C4-2B (cell line): ENCODE measurements at regions not wholly inside any gene's neighbourhood (a gene's known extent, or its start where the extent isn't known, plus 50 kb on each side); places are given as distances from the start of the nearest gene placed in this dataset.

Experiments
- CTCF ChIP-seq: fragments of 450-650 bp; conservative IDR thresholded peaks from 2 replicates; pipeline ENCODE4 v1.5.1; 2017; ENCODE audit warnings: mild to moderate bottlenecking
- ZFX ChIP-seq: fragments of 450-650 bp; IDR thresholded peaks from 2 replicates; pipeline ENCODE4 v1.6.1; 2017

GRCh38 chr18:78891185-78891762 is 88.3 kb upstream of the SALL3 start:
- no peak for TF ChIP-seq CTCF
- TF ChIP-seq ZFX: no peak
